OCI-LY7 (cell line): ENCODE measurements at regions not wholly inside any gene's neighbourhood (a gene's known extent, or its start where the extent isn't known, plus 50 kb on each side); places are given as distances from the start of the nearest gene placed in this dataset.

Experiments
- CTCF ChIP-seq: fragments of 200-600 bp; sonication (generic); conservative IDR thresholded peaks from 2 replicates; pipeline ENCODE4 v1.5.1; 2014; ENCODE audit warnings: mild to moderate bottlenecking, antibody characterized with exemption, low read length, moderate library complexity, mixed read lengths
- EZH2phosphoT487 ChIP-seq: fragments of 200-600 bp; sonication (generic); IDR thresholded peaks from 2 replicates; pipeline ENCODE4 v1.6.1; 2018; ENCODE audit warnings: low read depth, borderline replicate concordance, mild to moderate bottlenecking, mixed run types, antibody characterized with exemption, low read length, moderate library complexity, mixed read lengths

- TF ChIP-seq CTCF (no peak), EZH2phosphoT487 (no peak)
These were observed 167.1 kb upstream of the CDH13 start for GRCh38 chr16:82459580-82460256.
